ENCODE measurements at regions not wholly inside any gene's neighbourhood (a gene's known extent, or its start where the extent isn't known, plus 50 kb on each side); places are given as distances from the start of the nearest gene placed in this dataset.

GRCh38 chr3:194265996-194266964 is 84.8 kb downstream of the CPN2 start:
- intact Hi-C loops (cut with DNase I) = no loop called here
- Histone ChIP-seq H3K27me3 (no peaks in the 10 kb centered on the region), H3K9me3 (no peaks in the 10 kb centered on the region), H3K27ac (no peak overlapping the region), H3K36me3 (no peaks in the 10 kb centered on the region), H3K4me1 (peaks cover 42% of the 10 kb centered on the region), H3K4me3 (no peak overlapping the region)
- TF ChIP-seq CTCF (IDR thresholded peaks at IDR 0.05) = no peak
- no peak for TF ChIP-seq POLR2AphosphoS5 (IDR thresholded peaks at IDR 0.05; ENCODE audit: insufficient read depth in 1 of 2, low read depth in 1 of 2)
- no peak for TF ChIP-seq POLR2A (IDR thresholded peaks at IDR 0.05)
- peak; percentile 25 to 85 for DNase-seq (ENCODE audit: extremely low spot score in 2 of 2)

- H3K27me3 ChIP-seq = no peaks in the 10 kb centered on the region
- intact Hi-C loops (cut with DNase I) = loop anchor here (2.0 kb wide), 2 partner anchors 45 to 127 kb away; no protein-coding TSS in a partner anchor
- no peaks in the 10 kb centered on the region for H3K9me3 ChIP-seq
- H3K4me3 ChIP-seq = no peak overlapping the region
- H3K27ac ChIP-seq = no peak overlapping the region
- H3K4me1 ChIP-seq = peaks cover 59% of the 10 kb centered on the region
- TF ChIP-seq POLR2AphosphoS5 (IDR thresholded peaks at IDR 0.05; ENCODE audit: insufficient read depth in 1 of 2, low read depth in 1 of 2) (peak in 1 of 2 donors; percentile 57), CTCF (IDR thresholded peaks at IDR 0.05) (no peak)
- no peaks in the 10 kb centered on the region for H3K36me3 ChIP-seq
- peak in 1 of 2 donors; percentile 93 for DNase-seq (ENCODE audit: extremely low spot score in 2 of 2)
Measured at GRCh38 chr3:194267744-194268653, 83.1 kb downstream of the CPN2 start.

- TF ChIP-seq POLR2AphosphoS5 (IDR thresholded peaks at IDR 0.05; ENCODE audit: insufficient read depth in 1 of 2, low read depth in 1 of 2) (no peak), CTCF (IDR thresholded peaks at IDR 0.05) (no peak), POLR2A (IDR thresholded peaks at IDR 0.05) (no peak)
- Histone ChIP-seq H3K27me3 (no peaks in the 10 kb centered on the region), H3K36me3 (no peaks in the 10 kb centered on the region), H3K4me1 (peaks cover 68% of the 10 kb centered on the region), H3K4me3 (no peak overlapping the region), H3K27ac (no peak overlapping the region), H3K9me3 (no peaks in the 10 kb centered on the region)
- peak in 1 of 2 donors; percentile 85 for DNase-seq (ENCODE audit: extremely low spot score in 2 of 2)
- intact Hi-C loops (cut with DNase I) = loop anchor here (2.0 kb wide), 2 partner anchors 44 to 128 kb away; no protein-coding TSS in a partner anchor
Measured at GRCh38 chr3:194268654-194269512, 82.2 kb downstream of the CPN2 start.

DNA sequence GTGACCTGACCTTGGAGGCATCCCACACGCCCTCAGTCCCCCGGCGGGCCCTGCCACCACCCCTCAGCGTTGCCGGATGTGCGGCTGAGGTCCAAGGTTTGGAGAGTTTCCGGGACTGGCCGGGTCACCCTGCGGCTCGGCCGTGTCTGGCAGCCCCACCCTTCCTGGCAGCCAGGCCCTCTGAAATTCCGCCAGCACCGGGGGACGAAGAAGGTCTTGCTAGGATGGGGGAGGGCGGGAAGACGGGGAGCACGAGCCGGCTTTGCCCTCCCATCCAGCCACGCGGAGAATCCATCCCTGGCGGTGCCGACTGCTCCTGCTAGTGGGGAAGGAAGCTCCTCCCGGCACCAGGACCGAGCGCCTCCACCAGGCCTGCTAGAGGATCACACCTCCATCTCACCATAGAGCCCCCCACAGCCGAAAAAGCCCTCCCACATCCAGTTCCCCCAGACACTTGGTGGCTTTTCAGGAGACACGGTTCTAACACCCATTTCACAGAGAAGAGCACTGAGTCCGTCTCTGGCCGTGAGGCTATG is 81.5 kb downstream of the CPN2 start:
- TF ChIP-seq POLR2A (IDR thresholded peaks at IDR 0.05) = no peak
- peak; percentile 48 to 82 for TF ChIP-seq POLR2AphosphoS5 (IDR thresholded peaks at IDR 0.05; ENCODE audit: insufficient read depth in 1 of 2, low read depth in 1 of 2)
- TF ChIP-seq CTCF (IDR thresholded peaks at IDR 0.05) = peak in 1 of 3 experiments; percentile 26
- Histone ChIP-seq H3K27me3 (no peaks in the 10 kb centered on the region), H3K4me3 (no peak overlapping the region), H3K4me1 (peaks cover 69% of the 10 kb centered on the region), H3K9me3 (no peaks in the 10 kb centered on the region), H3K27ac (no peak overlapping the region), H3K36me3 (no peaks in the 10 kb centered on the region)
- peak in 1 of 2 donors; percentile 92 for DNase-seq (ENCODE audit: extremely low spot score in 2 of 2)
- intact Hi-C loops (cut with DNase I) = loop anchor here (2.0 to 5.0 kb wide), 3 partner anchors 43 to 267 kb away; no protein-coding TSS in a partner anchor

Measured in vagina (tissue), 2 donors.